PC-9 (cell line): ENCODE measurements at regions not wholly inside any gene's neighbourhood (a gene's known extent, or its start where the extent isn't known, plus 50 kb on each side); places are given as distances from the start of the nearest gene placed in this dataset.

Experiments used
- CTCF ChIP-seq: fragments of 200-600 bp; sonication (generic); conservative IDR thresholded peaks from 2 replicates; pipeline ENCODE4 v1.6.1; 2017; ENCODE audit warnings: mixed run types, antibody characterized with exemption, mild to moderate bottlenecking, moderate library complexity
- EZH2 ChIP-seq: fragments of 200-600 bp; sonication (generic); IDR thresholded peaks from 2 replicates; pipeline ENCODE4 v1.8.0; 2017; ENCODE audit warnings: antibody characterized with exemption, low read depth

DNA sequence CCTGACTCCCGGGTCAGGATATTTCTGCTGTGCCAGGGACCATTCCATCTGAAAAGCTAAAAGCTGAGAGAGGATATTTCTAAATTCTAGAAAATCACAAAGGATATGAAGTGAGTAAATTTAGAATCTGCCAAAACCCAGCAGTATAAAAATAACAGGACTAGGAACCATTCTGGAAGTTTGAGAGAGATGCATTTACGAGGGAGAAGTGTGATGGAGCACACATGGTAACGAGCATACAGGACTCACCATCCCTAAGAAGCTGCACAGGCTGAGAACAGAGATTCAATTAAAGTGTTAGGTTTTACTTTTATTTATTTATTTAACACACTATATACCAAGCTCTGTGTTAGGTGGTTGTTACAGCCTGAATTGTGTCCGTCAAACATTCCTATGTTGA is 116.3 kb downstream of the GLUL start:
- TF ChIP-seq CTCF (no peak), EZH2 (no peak)
